ENCODE measurements at regions not wholly inside any gene's neighbourhood (a gene's known extent, or its start where the extent isn't known, plus 50 kb on each side); places are given as distances from the start of the nearest gene placed in this dataset.

DNA sequence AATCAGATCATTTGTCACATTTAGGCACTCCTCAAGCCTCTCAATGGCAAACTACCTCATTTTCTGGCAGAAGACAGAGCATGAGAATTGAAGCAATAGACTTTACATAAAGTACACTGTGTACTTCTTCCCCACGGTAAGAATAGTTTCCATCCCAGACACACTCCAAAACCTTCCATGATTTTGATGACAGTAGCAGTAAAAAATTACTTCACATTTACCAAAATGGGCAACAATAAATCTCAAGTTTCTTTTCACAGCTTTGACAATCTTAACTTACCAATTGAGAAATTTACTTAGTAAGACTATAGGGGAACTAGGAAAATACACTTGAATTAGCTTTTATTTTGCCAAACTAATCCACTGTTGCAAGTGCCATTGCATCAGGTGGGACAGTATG is 353.8 kb downstream of the HAO1 start:
- no peaks in the 10 kb centered on the region for H3K36me3 ChIP-seq
- TF ChIP-seq EP300 (IDR thresholded peaks at IDR 0.05) (no peak), POLR2A (IDR thresholded peaks at IDR 0.05) (no peak)
- TF ChIP-seq, protein P1, sequence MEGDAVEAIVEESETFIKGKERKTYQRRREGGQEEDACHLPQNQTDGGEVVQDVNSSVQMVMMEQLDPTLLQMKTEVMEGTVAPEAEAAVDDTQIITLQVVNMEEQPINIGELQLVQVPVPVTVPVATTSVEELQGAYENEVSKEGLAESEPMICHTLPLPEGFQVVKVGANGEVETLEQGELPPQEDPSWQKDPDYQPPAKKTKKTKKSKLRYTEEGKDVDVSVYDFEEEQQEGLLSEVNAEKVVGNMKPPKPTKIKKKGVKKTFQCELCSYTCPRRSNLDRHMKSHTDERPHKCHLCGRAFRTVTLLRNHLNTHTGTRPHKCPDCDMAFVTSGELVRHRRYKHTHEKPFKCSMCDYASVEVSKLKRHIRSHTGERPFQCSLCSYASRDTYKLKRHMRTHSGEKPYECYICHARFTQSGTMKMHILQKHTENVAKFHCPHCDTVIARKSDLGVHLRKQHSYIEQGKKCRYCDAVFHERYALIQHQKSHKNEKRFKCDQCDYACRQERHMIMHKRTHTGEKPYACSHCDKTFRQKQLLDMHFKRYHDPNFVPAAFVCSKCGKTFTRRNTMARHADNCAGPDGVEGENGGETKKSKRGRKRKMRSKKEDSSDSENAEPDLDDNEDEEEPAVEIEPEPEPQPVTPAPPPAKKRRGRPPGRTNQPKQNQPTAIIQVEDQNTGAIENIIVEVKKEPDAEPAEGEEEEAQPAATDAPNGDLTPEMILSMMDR (IDR thresholded peaks at IDR 0.05) = no peak
- WGBS, 2 donors = 52 to 55% methylated on average over 1 of the region's 1 CpG
- H3K4me3 ChIP-seq = no peak overlapping the region
- H3K27ac ChIP-seq = no peak overlapping the region
- no peak for DNase-seq (ENCODE audit: low spot score in 2 of 2)
- H3K27me3 ChIP-seq = no peaks in the 10 kb centered on the region
- no peaks in the 10 kb centered on the region for H3K4me1 ChIP-seq
- no peaks in the 10 kb centered on the region for H3K9me3 ChIP-seq

DNA sequence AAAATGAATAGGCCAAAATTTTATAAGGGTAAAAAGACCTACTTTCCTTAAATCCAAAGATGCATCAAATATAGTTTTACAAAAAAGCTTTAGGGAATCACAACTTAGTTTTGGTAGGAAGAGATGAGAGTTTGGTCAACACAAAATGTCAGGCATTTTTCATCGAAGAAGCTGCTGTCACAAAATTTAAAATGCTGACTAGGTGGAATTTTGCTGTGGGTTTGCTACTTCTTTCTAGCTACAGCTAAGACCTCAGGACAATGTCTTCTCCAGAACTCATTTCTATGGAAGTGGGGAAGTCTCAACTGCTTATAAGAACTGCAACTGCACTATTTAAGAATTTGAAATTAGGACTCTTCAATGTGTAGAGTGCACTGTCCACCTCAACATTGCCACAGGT is 351.1 kb downstream of the HAO1 start:
- WGBS, 2 donors = 86 to 94% methylated on average over 1 of the region's 1 CpG
- Histone ChIP-seq H3K36me3 (no peaks in the 10 kb centered on the region), H3K4me1 (no peaks in the 10 kb centered on the region), H3K4me3 (no peak overlapping the region), H3K9me3 (no peaks in the 10 kb centered on the region), H3K27me3 (no peaks in the 10 kb centered on the region), H3K27ac (no peak overlapping the region)
- DNase-seq (ENCODE audit: low spot score in 2 of 2) = no peak
- no peak for TF ChIP-seq EP300 (IDR thresholded peaks at IDR 0.05)
- no peak for TF ChIP-seq POLR2A (IDR thresholded peaks at IDR 0.05)
- TF ChIP-seq, protein P1 (IDR thresholded peaks at IDR 0.05) = no peak

DNA sequence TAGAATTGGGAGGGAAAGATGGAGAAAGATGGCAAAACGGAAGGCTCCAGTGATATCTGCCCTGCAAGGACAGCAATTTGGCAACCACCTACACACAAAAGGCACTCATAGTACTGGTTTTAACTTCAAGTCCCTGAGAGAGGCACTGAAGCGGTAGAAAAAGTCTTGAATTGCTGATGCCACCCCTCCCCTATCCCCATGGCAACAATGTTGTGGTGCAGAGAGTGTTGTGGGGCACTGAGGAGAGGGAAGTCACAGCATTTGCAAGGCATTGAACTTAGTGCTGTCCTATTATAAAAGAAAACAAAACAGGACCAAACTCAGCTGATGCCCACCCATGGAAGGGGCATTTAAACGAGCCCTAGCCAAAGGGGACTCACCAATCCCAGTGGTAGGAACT is 343.7 kb downstream of the HAO1 start:
- Histone ChIP-seq H3K27me3 (no peaks in the 10 kb centered on the region), H3K27ac (no peak overlapping the region), H3K36me3 (no peaks in the 10 kb centered on the region), H3K4me3 (no peak overlapping the region), H3K4me1 (no peaks in the 10 kb centered on the region), H3K9me3 (peaks cover 0 to 7% (median 0%) of the 10 kb centered on the region in 4 donors)
- no peak for DNase-seq (ENCODE audit: low spot score in 2 of 2)
- TF ChIP-seq EP300 (IDR thresholded peaks at IDR 0.05) (no peak), POLR2A (IDR thresholded peaks at IDR 0.05) (no peak)
- TF ChIP-seq, protein P1 (IDR thresholded peaks at IDR 0.05) = no peak
- WGBS, 2 donors = 66 to 69% methylated on average over 3 of the region's 3 CpGs

DNA sequence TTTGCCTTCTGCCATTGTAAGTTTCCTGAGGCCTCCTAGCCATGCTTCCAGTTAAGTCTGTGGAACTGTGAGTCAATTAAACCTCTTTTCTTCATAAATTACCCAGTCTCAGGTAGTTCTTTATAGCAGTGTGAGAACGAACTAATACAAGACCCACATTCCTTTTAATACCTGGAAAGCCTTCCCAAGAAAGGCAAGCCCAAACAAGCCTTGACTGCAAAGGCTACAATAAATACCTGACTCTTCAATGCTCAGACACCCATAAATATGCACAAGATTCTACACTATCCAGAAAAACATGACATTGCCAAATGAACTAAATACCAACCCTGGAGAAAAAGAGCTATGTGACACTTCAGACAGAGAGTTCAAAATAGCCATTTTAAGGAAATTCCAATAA is 338.8 kb downstream of the HAO1 start:
- H3K9me3 ChIP-seq = peaks cover 0 to 9% (median 3%) of the 10 kb centered on the region in 4 donors
- no peak for DNase-seq (ENCODE audit: low spot score in 2 of 2)
- 79 to 90% methylated on average over 1 of the region's 1 CpG for WGBS, 2 donors
- TF ChIP-seq, protein P1 (IDR thresholded peaks at IDR 0.05) = no peak
- H3K27me3 ChIP-seq = no peaks in the 10 kb centered on the region
- H3K27ac ChIP-seq = no peak overlapping the region
- no peaks in the 10 kb centered on the region for H3K36me3 ChIP-seq
- no peak overlapping the region for H3K4me3 ChIP-seq
- no peaks in the 10 kb centered on the region for H3K4me1 ChIP-seq

DNA sequence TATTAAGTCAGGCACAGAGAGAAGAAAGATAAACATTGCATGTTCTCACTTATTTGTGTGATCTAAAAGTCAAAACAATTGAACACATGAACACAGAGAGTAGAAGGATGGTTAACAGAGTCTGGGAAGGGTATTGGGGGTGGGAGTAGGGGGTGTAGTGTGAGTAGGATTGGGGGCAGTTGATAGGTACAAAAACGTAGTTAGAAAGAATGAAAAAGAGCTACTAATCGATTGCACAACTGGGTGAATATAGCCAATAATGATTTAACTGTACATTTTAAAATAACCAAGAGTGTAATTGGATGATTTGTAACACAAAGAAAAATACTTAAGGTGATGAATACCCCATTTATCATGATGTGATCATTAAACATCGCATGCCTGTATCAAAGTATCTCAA is 333.3 kb downstream of the HAO1 start:
- Histone ChIP-seq H3K36me3 (no peaks in the 10 kb centered on the region), H3K4me3 (no peak overlapping the region), H3K4me1 (no peaks in the 10 kb centered on the region), H3K27ac (no peak overlapping the region), H3K9me3 (peaks cover 0 to 7% (median 0%) of the 10 kb centered on the region in 4 donors), H3K27me3 (no peaks in the 10 kb centered on the region)
- WGBS, 2 donors = 71 to 84% methylated on average over 3 of the region's 3 CpGs
- no peak for DNase-seq (ENCODE audit: low spot score in 2 of 2)
- TF ChIP-seq POLR2A (IDR thresholded peaks at IDR 0.05) (no peak), EP300 (IDR thresholded peaks at IDR 0.05) (no peak)
- TF ChIP-seq, protein P1 (IDR thresholded peaks at IDR 0.05) = no peak

Measured in tibial nerve (tissue), 4 donors.